ENCODE measurements at regions not wholly inside any gene's neighbourhood (a gene's known extent, or its start where the extent isn't known, plus 50 kb on each side); places are given as distances from the start of the nearest gene placed in this dataset.

DNA sequence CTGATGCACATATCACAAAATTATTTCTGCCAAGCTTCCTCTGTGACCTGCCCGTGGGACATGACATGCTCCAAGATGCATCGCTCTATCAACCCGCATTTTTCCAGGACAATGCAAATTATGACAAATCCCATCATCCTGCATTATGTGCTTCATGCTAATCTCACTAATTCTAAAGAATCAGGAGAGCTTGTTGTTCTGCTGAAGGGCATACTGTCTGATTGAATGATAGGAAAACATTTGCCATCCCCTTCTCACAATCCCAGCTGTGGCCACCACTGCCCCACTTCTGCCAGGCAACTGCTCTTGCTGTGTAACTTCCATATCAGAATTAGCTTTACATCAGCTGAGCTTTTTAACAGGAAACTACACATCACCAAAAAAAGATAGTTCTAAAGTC lies 203.5 kb upstream of the NANOGP8 start:
- no peak for DNase-seq
- 94% methylated on average over 3 of the region's 3 CpGs for WGBS, 2 donors
- Histone ChIP-seq H3K4me1 (no peaks in the 10 kb centered on the region), H3K4me3 (replicated peaks in 1 of 3) (no peak overlapping the region), H3K27ac (no peak overlapping the region), H3K27me3 (no peaks in the 10 kb centered on the region), H3K36me3 (no peaks in the 10 kb centered on the region), H3K9me3 (no peaks in the 10 kb centered on the region)
- no peak for TF ChIP-seq POLR2A (IDR thresholded peaks at IDR 0.05)
- TF ChIP-seq, protein P1, sequence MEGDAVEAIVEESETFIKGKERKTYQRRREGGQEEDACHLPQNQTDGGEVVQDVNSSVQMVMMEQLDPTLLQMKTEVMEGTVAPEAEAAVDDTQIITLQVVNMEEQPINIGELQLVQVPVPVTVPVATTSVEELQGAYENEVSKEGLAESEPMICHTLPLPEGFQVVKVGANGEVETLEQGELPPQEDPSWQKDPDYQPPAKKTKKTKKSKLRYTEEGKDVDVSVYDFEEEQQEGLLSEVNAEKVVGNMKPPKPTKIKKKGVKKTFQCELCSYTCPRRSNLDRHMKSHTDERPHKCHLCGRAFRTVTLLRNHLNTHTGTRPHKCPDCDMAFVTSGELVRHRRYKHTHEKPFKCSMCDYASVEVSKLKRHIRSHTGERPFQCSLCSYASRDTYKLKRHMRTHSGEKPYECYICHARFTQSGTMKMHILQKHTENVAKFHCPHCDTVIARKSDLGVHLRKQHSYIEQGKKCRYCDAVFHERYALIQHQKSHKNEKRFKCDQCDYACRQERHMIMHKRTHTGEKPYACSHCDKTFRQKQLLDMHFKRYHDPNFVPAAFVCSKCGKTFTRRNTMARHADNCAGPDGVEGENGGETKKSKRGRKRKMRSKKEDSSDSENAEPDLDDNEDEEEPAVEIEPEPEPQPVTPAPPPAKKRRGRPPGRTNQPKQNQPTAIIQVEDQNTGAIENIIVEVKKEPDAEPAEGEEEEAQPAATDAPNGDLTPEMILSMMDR (IDR thresholded peaks at IDR 0.05), result no peak
- intact Hi-C loops (cut with DNase I), result no loop called here

DNA sequence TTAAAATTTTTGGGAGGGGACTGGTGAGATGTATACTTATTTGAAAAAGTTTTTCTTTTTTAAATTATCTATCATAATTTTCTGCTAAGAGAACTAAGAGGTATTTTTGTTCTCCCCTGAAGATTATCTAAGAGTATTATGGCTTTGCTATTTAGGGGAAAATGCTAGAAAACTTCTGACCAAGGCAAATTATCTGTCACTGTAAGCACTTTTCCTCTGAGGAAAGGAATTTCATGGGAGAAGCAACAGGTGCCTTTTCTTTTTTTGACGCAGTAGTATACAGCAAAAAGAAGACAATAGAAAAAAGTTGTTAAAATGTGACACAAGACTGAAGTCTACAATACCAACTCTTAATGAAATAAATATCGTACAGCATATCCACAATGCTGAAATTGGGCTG lies 201.6 kb upstream of the NANOGP8 start:
- Histone ChIP-seq H3K27ac (no peak overlapping the region), H3K4me1 (no peaks in the 10 kb centered on the region), H3K27me3 (no peaks in the 10 kb centered on the region), H3K36me3 (no peaks in the 10 kb centered on the region), H3K4me3 (replicated peaks in 1 of 3) (no peak overlapping the region), H3K9me3 (no peaks in the 10 kb centered on the region)
- WGBS, 2 donors, result 96 to 98% methylated on average over 2 of the region's 2 CpGs
- TF ChIP-seq POLR2A (IDR thresholded peaks at IDR 0.05), result no peak
- TF ChIP-seq, protein P1 (IDR thresholded peaks at IDR 0.05), result no peak
- DNase-seq, result no peak
- intact Hi-C loops (cut with DNase I), result no loop called here

DNA sequence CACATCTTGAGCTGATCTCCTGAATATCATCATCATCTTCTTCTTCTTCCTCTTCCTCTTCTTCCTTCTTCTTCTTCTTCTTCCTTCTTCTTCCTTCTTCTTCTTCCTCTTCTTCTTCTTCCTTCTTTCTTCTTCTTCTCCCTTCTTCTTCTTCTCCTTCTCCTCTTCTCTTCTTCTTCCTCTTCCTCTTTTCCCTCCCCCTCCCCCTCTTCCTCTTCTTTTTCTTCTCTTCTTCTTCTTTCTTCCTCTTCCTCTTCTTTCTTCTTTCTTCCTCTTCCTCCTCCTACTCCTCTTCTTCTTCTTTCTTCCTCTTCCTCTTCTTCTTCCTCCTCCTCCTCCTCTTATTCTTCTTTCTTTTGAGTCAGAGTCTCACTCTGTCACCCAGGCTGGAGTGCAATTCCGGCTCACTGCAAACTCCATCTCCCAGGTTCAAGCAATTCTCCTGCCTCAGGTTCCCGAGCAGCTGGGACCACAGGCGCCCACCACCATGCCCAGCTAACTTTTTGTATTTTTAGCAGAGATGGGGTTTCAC lies 197.9 kb upstream of the NANOGP8 start:
- H3K4me1 ChIP-seq, result no peaks in the 10 kb centered on the region
- no peak overlapping the region for H3K4me3 ChIP-seq (replicated peaks in 1 of 3)
- H3K36me3 ChIP-seq, result no peaks in the 10 kb centered on the region
- no peak for DNase-seq
- no peak for TF ChIP-seq POLR2A (IDR thresholded peaks at IDR 0.05)
- TF ChIP-seq, protein P1 (IDR thresholded peaks at IDR 0.05), result no peak
- H3K9me3 ChIP-seq, result no peaks in the 10 kb centered on the region
- intact Hi-C loops (cut with DNase I), result no loop called here
- H3K27me3 ChIP-seq, result no peaks in the 10 kb centered on the region
- WGBS, 2 donors, result 97 to 100% methylated on average over 3 of the region's 3 CpGs
- no peak overlapping the region for H3K27ac ChIP-seq

DNA sequence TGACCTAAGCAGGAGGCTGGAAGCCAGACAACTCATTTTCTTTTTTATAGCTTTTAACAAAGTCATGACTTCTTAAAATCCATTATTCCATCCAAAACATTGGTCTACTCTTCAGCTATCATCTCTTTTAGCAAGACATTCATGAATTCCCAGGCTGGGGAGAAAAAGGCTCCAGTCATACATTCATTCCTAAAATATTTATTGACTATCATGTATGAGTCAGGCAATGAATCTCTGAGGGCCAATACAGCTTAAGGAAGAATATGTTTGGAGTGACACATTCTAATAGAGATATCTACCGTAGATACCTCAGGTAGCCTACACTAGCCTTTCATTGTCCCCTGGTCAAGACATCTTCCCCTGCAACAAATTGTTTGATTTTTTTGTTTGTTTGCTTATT lies 196.4 kb upstream of the NANOGP8 start:
- no peak for DNase-seq
- no peak overlapping the region for H3K4me3 ChIP-seq (replicated peaks in 1 of 3)
- intact Hi-C loops (cut with DNase I), result no loop called here
- no peaks in the 10 kb centered on the region for H3K36me3 ChIP-seq
- no peak overlapping the region for H3K27ac ChIP-seq
- TF ChIP-seq POLR2A (IDR thresholded peaks at IDR 0.05), result no peak
- TF ChIP-seq, protein P1 (IDR thresholded peaks at IDR 0.05), result no peak
- no peaks in the 10 kb centered on the region for H3K9me3 ChIP-seq
- 86 to 89% methylated on average over 1 of the region's 1 CpG for WGBS, 2 donors
- no peaks in the 10 kb centered on the region for H3K27me3 ChIP-seq
- no peaks in the 10 kb centered on the region for H3K4me1 ChIP-seq

DNA sequence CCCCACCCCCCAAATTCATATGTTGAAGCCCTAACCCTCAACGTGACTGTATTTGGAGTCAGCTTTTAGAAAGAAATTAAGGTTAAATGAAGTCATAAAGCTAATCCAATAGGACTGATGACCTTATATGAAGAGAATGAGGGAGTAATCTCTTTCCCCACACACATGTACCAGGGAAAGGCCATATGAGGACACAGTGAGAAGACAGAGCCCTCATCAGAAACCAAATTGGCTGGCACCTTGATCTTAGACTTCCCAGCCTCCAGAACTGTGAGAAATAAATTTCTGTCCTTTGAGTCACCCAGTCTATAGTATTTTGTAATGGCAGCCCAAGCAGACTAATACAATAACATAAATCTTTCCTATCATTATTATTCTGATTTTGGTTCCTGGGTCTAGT lies 194.7 kb upstream of the NANOGP8 start:
- H3K27ac ChIP-seq, result no peak overlapping the region
- no peaks in the 10 kb centered on the region for H3K4me1 ChIP-seq
- no peak overlapping the region for H3K4me3 ChIP-seq (replicated peaks in 1 of 3)
- H3K9me3 ChIP-seq, result no peaks in the 10 kb centered on the region
- intact Hi-C loops (cut with DNase I), result no loop called here
- no peaks in the 10 kb centered on the region for H3K27me3 ChIP-seq
- DNase-seq, result no peak
- H3K36me3 ChIP-seq, result no peaks in the 10 kb centered on the region
- WGBS, 2 donors, result 87 to 96% methylated on average over 1 of the region's 1 CpG
- TF ChIP-seq, protein P1 (IDR thresholded peaks at IDR 0.05), result no peak
- TF ChIP-seq POLR2A (IDR thresholded peaks at IDR 0.05), result no peak

All from thyroid gland (tissue), 4 donors.